Small intestine (tissue), 7 donors: ENCODE measurements at regions not wholly inside any gene's neighbourhood (a gene's known extent, or its start where the extent isn't known, plus 50 kb on each side); places are given as distances from the start of the nearest gene placed in this dataset.

Experiments used
- DNase-seq, 2 donors: peaks; one replicate each; pipeline versions ENCODE4 v3.0.0 to v3.0.0-alpha.2; 2013
- FAIRE-seq: peaks from 2 replicates; lab custom pipeline; 2012; peaks lifted over from hg19 to GRCh38; lab: Jason Lieb, UNC
- H3K27ac ChIP-seq, 3 donors: one replicate each; pipeline ENCODE4 v1.5.1; 2013; ENCODE audit warnings: low read length in 2 of 3, mild to moderate bottlenecking in 2 of 3, control low read depth in 1 of 3, inconsistent platforms in 1 of 3, low read depth in 1 of 3, moderate library complexity in 1 of 3
- H3K27me3 ChIP-seq, 3 donors: one replicate each; pipeline ENCODE4 v1.6.1; 2013; ENCODE audit warnings: low read length in 3 of 3, inconsistent platforms in 1 of 3; ENCODE audit not compliant: control insufficient read depth in 3 of 3, insufficient read depth in 3 of 3
- H3K36me3 ChIP-seq, 3 donors: one replicate each; pipeline ENCODE4 v1.6.1; 2013; ENCODE audit warnings: low read length in 3 of 3, inconsistent platforms in 1 of 3, low read depth in 1 of 3, mild to moderate bottlenecking in 1 of 3, moderate library complexity in 1 of 3; ENCODE audit not compliant: control insufficient read depth in 3 of 3, insufficient read depth in 2 of 3
- H3K4me1 ChIP-seq, 3 donors: one replicate each; pipeline ENCODE4 v1.6.1; 2013; ENCODE audit warnings: low read length in 2 of 3, inconsistent platforms in 1 of 3, low read depth in 1 of 3, mild to moderate bottlenecking in 1 of 3, moderate library complexity in 1 of 3; ENCODE audit not compliant: control insufficient read depth in 3 of 3, insufficient read depth in 2 of 3
- H3K4me3 ChIP-seq, 3 donors: one replicate each; pipeline ENCODE4 v1.5.1; 2013; ENCODE audit warnings: low read length in 3 of 3, control low read depth in 1 of 3, inconsistent platforms in 1 of 3, low read depth in 1 of 3, mild to moderate bottlenecking in 1 of 3, moderate library complexity in 1 of 3
- H3K9me3 ChIP-seq, 2 donors: one replicate each; pipeline ENCODE4 v1.6.1; 2013; ENCODE audit warnings: low read depth in 1 of 2, low read length in 1 of 2; ENCODE audit not compliant: control insufficient read depth in 2 of 2, insufficient read depth in 1 of 2
- WGBS, 3 donors: extraction: QIAGEN DNeasy Blood & Tissue Kit; methylation state at CpG; one replicate each; pipeline ENCODE4 v1.1.7; 2013; 5-methylcytosine and 5-hydroxymethylcytosine counted together
- donor health status: healthy with polysubstance abuse.
- donor health status: control.
- donor health status: control.
- donor health status: Bipolar disorder and iron deficiency.
- donor health status: healthy.

DNA sequence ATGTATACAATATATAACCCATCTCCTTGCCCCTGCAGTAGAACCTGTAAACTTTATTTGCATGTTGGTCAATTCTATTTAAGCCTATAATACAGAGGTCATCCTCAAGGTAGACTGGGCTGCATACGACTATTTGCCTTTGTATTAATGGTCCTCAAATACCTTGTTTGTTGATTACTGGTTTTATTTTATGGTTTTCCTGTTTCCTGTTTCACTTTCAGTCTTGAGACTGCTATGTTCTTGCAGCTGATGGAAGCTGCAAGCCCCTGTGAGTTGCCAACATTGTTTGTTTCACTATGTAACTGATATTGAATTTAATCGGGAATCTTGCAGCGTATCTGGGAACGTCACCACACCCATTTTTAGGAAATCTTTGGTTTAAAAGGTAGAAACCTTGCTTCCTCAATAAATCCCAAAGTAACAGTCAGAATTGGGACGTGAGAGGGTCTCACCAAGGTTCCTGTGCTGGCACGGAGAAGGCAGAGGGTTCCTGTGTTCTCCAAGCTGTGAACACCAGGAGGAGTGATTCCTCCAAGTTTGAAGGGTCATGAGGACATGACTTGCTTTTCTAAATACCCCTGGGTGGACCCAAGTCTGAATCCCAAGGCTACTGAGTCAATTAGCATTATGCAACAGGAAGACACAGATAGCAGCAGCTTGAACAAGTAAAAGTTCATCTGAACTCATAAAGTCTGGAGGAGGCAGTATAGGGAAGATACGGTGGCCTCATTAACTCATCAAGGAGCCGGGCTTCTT, 110.6 kb upstream of the PNPLA4 start:
- no peaks in the 10 kb centered on the region for H3K27me3 ChIP-seq
- no peaks in the 10 kb centered on the region for H3K36me3 ChIP-seq
- DNase-seq (peak; percentile 8 to 25), FAIRE-seq (no peak)
- no peaks in the 10 kb centered on the region for H3K9me3 ChIP-seq
- H3K4me1 ChIP-seq = peaks cover 0 to 3% (median 0%) of the 10 kb centered on the region in 3 donors
- no peak overlapping the region for H3K4me3 ChIP-seq
- H3K27ac ChIP-seq = no peak overlapping the region
- 39 to 50% (median 44%) methylated on average over 8 of the region's 8 CpGs for WGBS, 3 donors

DNA sequence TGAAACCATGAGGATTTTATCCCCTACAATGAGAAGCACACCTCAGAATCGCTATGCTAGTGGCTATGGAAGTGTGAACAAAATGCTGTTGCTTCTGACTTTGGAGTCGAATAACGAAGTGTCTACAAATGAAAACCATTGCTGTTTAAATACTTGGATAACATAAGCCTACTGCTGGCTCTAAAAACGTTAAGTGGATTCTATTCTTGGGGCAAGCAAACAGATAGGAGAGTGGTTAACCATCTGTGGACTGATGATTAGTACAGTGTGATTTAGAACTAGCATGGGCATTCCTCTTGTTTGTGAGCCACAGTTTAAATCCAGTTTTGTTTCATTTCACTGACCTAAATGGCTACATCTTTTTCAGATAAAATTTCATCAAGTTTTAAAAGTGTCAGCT, 109.7 kb upstream of the PNPLA4 start:
- Histone ChIP-seq H3K27me3 (no peaks in the 10 kb centered on the region), H3K9me3 (no peaks in the 10 kb centered on the region), H3K36me3 (no peaks in the 10 kb centered on the region), H3K27ac (no peak overlapping the region), H3K4me3 (no peak overlapping the region), H3K4me1 (peaks cover 0 to 3% (median 0%) of the 10 kb centered on the region in 3 donors)
- DNase-seq (no peak), FAIRE-seq (no peak)
- WGBS, 3 donors = 57 to 74% (median 67%) methylated on average over 4 of the region's 4 CpGs

DNA sequence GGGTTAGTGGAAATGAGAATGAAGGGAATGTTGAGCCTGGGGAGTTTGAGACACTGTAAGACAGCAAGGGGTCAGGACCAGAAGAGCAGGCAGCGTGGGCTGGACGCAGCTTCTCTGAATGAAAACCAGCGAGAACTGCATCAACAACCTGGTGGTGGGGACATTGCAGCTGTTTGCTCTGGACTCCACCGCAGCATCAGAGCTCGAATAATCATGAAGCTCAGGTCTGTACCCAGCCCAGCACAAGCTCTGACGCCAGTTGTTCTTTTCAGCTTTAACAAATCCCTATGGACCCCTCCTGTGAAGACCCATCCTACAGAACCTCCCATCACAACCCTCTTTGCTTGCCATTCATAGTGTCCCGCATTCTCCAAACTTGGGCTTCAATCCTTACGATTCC, 106.8 kb upstream of the PNPLA4 start:
- Histone ChIP-seq H3K9me3 (no peaks in the 10 kb centered on the region), H3K4me1 (peaks cover 0 to 3% (median 0%) of the 10 kb centered on the region in 3 donors), H3K27me3 (no peaks in the 10 kb centered on the region), H3K27ac (no peak overlapping the region), H3K36me3 (no peaks in the 10 kb centered on the region), H3K4me3 (no peak overlapping the region)
- DNase-seq = no peak
- 86 to 91% (median 89%) methylated on average over 8 of the region's 8 CpGs for WGBS, 3 donors
- no peak for FAIRE-seq

DNA sequence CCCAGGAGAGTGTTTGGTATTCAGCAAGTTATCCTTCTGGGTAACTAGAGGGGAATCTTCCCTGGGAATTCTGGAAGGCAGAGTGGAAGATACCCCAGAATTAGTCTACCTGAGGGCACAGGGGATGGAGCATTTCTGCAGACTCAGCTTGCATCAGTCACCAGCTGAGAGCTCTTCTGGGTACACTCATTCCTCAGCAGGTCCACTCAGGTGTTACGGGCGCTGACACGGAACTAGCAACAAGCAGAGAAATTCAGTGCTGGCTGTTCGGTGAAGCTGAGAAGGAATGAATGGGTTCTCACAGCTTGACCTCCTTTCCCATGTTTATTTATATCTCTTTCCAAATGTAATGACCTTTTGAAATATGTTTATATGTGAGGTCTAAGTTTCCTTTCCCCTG, 106.0 kb upstream of the PNPLA4 start:
- WGBS, 3 donors = 80 to 91% (median 84%) methylated on average over 4 of the region's 4 CpGs
- no peaks in the 10 kb centered on the region for H3K27me3 ChIP-seq
- H3K4me3 ChIP-seq = no peak overlapping the region
- no peaks in the 10 kb centered on the region for H3K9me3 ChIP-seq
- no peaks in the 10 kb centered on the region for H3K36me3 ChIP-seq
- DNase-seq (no peak), FAIRE-seq (no peak)
- H3K27ac ChIP-seq = no peak overlapping the region
- H3K4me1 ChIP-seq = peaks cover 0 to 3% (median 0%) of the 10 kb centered on the region in 3 donors

DNA sequence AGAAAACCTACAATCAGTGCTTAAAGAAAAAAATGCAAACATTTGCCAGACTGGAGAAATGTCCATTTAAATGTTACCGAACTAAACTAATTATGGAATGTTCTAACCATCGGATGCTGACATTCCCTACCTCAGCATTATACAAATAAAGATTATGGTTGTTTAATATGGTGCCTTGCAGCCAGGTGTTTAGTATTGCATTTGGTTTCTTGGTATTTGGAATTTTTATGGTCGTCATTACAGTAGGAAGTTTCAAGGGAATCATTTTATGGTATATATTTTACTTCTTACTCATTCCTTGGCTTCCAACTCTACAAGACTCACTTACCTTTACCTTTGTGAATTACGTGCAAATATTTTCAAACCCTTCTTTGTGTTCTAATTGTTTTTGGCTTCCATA, 103.1 kb upstream of the PNPLA4 start:
- FAIRE-seq (no peak), DNase-seq (no peak)
- peaks cover 0 to under 1% (median 0%) of the 10 kb centered on the region in 3 donors for H3K4me1 ChIP-seq
- 35 to 70% (median 50%) methylated on average over 4 of the region's 4 CpGs for WGBS, 3 donors
- no peak overlapping the region for H3K4me3 ChIP-seq
- H3K27me3 ChIP-seq = no peaks in the 10 kb centered on the region
- no peaks in the 10 kb centered on the region for H3K9me3 ChIP-seq
- no peaks in the 10 kb centered on the region for H3K36me3 ChIP-seq
- no peak overlapping the region for H3K27ac ChIP-seq

DNA sequence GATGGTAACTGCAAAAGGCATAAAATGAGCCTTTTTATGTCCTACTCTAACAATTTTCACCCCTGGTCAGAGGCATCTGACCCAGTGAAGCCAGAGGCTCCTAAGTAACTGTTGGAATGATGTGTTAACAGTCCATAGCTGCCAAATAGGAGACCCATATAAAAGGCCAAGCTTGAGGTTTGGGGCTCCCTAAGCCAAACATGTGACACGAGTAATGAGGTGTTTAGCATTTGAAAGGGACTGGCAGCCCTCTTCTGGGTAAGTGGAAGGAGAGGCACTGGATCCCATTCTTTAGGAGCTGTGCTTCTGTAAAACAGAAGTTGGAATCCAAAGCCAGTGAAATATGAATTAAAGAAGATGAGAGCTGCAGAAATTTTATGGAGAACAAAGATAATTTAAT, 100.6 kb upstream of the PNPLA4 start:
- peaks cover 0 to 3% (median 0%) of the 10 kb centered on the region in 3 donors for H3K4me1 ChIP-seq
- no peak overlapping the region for H3K27ac ChIP-seq
- H3K36me3 ChIP-seq = no peaks in the 10 kb centered on the region
- peaks cover 0 to 1% of the 10 kb centered on the region in 2 donors for H3K9me3 ChIP-seq
- DNase-seq (no peak), FAIRE-seq (no peak)
- 48 to 65% (median 63%) methylated on average over 1 of the region's 1 CpG for WGBS, 3 donors
- no peak overlapping the region for H3K4me3 ChIP-seq
- H3K27me3 ChIP-seq = no peaks in the 10 kb centered on the region

DNA sequence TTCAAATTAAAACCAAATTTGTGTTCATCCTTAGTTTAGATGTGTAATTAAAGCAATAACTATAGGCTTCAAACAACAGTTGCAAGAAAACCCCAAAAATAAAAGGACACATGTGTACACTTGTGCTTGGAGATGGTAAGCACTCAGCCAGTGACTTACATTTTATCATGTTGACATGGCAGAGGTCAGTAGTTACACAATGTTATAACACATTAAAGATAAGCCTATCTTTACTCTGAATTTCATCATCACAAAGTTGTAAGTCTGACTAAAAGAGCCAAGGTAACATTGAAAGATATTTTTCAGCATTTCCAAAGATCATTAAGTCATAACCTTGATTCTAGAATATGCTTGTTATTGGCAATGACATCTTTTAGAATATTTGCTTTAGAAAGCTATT, 98.5 kb upstream of the PNPLA4 start:
- Histone ChIP-seq H3K4me3 (no peak overlapping the region), H3K4me1 (peaks cover 0 to 3% (median 0%) of the 10 kb centered on the region in 3 donors), H3K36me3 (no peaks in the 10 kb centered on the region), H3K9me3 (peaks cover 0 to 1% of the 10 kb centered on the region in 2 donors), H3K27me3 (no peaks in the 10 kb centered on the region), H3K27ac (no peak overlapping the region)
- DNase-seq (peak; percentile 6 to 36), FAIRE-seq (no peak)

DNA sequence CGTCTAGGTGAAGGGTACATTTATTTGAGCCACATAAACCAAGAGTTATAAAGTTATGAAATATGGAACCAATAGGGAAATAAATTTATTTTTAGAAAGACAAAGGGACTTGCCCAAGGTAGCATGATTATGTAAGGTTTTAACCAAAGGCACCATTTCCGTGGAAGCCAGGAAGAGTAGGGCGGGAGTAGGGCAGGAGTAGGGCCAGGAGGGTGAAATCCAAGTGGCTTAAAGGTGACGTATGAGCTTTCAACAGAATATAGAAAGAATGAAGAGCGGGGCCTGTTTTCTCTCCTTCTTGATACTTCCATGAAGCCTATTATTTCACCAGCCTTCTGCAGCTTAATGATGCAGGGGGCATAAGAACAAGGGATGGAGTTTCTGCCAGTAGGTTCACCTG, 91.7 kb upstream of the PNPLA4 start:
- FAIRE-seq (no peak), DNase-seq (no peak)
- peaks cover 0 to 1% of the 10 kb centered on the region in 2 donors for H3K9me3 ChIP-seq

DNA sequence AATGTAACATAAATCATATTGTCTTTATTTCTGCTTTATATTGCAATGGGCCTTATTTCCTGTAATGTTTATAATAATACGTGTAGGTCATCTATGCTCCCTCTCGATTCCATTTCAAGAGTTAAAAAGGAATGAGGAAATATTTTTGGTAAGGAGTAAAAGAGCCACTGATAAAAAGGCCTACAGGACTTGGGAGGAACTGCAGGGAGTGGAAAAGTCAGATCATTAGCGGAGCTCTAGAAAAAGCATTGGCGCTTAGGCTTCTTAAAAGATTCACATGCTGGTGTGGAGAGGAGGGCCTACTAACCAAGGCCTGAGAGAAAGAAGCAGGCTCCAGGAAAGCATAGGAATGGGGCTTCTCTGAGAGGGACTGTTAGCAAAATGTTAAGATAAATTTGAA, 82.9 kb upstream of the PNPLA4 start:
- 91 to 94% (median 92%) methylated on average over 4 of the region's 4 CpGs for WGBS, 3 donors
- H3K9me3 ChIP-seq = no peaks in the 10 kb centered on the region
- no peak for FAIRE-seq
- no peaks in the 10 kb centered on the region for H3K4me1 ChIP-seq
- H3K36me3 ChIP-seq = no peaks in the 10 kb centered on the region
- no peaks in the 10 kb centered on the region for H3K27me3 ChIP-seq
- no peak overlapping the region for H3K4me3 ChIP-seq
- DNase-seq = no peak
- no peak overlapping the region for H3K27ac ChIP-seq

More for the DNA sequence above, 91.7 kb upstream of the PNPLA4 start:
- Histone ChIP-seq H3K36me3 (no peaks in the 10 kb centered on the region), H3K4me3 (no peak overlapping the region), H3K27ac (no peak overlapping the region), H3K4me1 (no peaks in the 10 kb centered on the region), H3K27me3 (no peaks in the 10 kb centered on the region)
- WGBS, 3 donors = 92 to 95% (median 93%) methylated on average over 5 of the region's 5 CpGs
